GM23248 (cell line): ENCODE measurements at regions not wholly inside any gene's neighbourhood (a gene's known extent, or its start where the extent isn't known, plus 50 kb on each side); places are given as distances from the start of the nearest gene placed in this dataset.

Source experiments
- EZH2 ChIP-seq: fragments of 200-600 bp; sonication (generic); IDR thresholded peaks from 2 replicates; pipeline ENCODE4 v1.6.1; 2018; ENCODE audit warnings: antibody characterized with exemption, mild to moderate bottlenecking; ENCODE audit not compliant: insufficient read depth, poor library complexity, severe bottlenecking
- EZH2phosphoT487 ChIP-seq: fragments of 200-600 bp; sonication (generic); IDR thresholded peaks from 2 replicates; pipeline ENCODE4 v1.6.1; 2018; ENCODE audit warnings: antibody characterized with exemption, moderate library complexity, mild to moderate bottlenecking, low read depth; ENCODE audit not compliant: insufficient read depth

- TF ChIP-seq EZH2phosphoT487 = no peak
- no peak for TF ChIP-seq EZH2
Observed at GRCh38 chr1:60978421-60979357, 103.7 kb upstream of the NFIA start.
